GM12878 (cell line): ENCODE measurements at regions not wholly inside any gene's neighbourhood (a gene's known extent, or its start where the extent isn't known, plus 50 kb on each side); places are given as distances from the start of the nearest gene placed in this dataset.

Experiments
- ATAC-seq: fragments of 200-7000 bp; cut with Tn5 transposase; 3 replicates; pipeline ENCODE4 v1.9.1; 2020; ENCODE audit warnings: mild to moderate bottlenecking, moderate library complexity
- BruUV-seq: library from RNA; stranded (reverse); fragments of 400-500 nt; replicated peaks from 2 replicates; lab custom pipeline; 2021; lab: Mats Ljungman, UMichigan
- CTCF ChIA-PET: fragments of 300-600 bp; sonication (Branson Sonifier 250); formaldehyde crosslinking; extraction: SDS; loops from one replicate; lab custom pipeline; 2021; ENCODE audit warnings: inconsistent platforms; lab: Yijun Ruan, JAX
- POLR2A ChIA-PET: fragments of 350-600 bp; formaldehyde crosslinking; extraction: SDS; loops from one replicate; lab custom pipeline; 2021; ENCODE audit warnings: inconsistent platforms; lab: Charles Lee
- RAD21 ChIA-PET: fragments of 300-600 bp; sonication (Branson Sonifier 250); formaldehyde crosslinking; loops from one replicate; lab custom pipeline; 2023; ENCODE audit warnings: antibody characterized with exemption; ENCODE audit not compliant: unreplicated experiment; lab: Charles Lee
- SMC1A ChIA-PET: fragments of 300-600 bp; sonication (Branson Sonifier 250); formaldehyde crosslinking; loops from one replicate; lab custom pipeline; 2023; ENCODE audit not compliant: unreplicated experiment, uncharacterized antibody; lab: Charles Lee
- DNase-seq: peaks from one replicate; pipeline ENCODE4 v3.0.0-alpha.2; 2011; ENCODE audit warnings: low read depth, low spot score
- FAIRE-seq: peaks from 3 replicates; lab custom pipeline; 2011; peaks lifted over from hg19 to GRCh38; lab: Jason Lieb, UNC
- H2AFZ ChIP-seq: 2 replicates; pipeline ENCODE4 v1.6.0; 2011; ENCODE audit warnings: low read depth, low read length, control low read depth; ENCODE audit not compliant: control insufficient read depth
- H3K27ac ChIP-seq: 2 replicates; pipeline ENCODE4 v1.5.1; 2011; ENCODE audit warnings: control low read depth; ENCODE audit not compliant: control insufficient read depth, insufficient read depth
- H3K27me3 ChIP-seq, 2 experiments: replicated peaks in 1 of 2; 2 replicates each; pipeline versions ENCODE4 v1.6.0 to v1.6.1; 2011; ENCODE audit warnings: low read length in 1 of 2; ENCODE audit not compliant: control insufficient read depth in 2 of 2, insufficient read depth in 2 of 2
- H3K36me3 ChIP-seq, 2 experiments: 2 replicates each; pipeline ENCODE4 v1.5.1; 2011; ENCODE audit warnings: low read length in 1 of 2; ENCODE audit not compliant: control insufficient read depth in 2 of 2, insufficient read depth in 2 of 2
- H3K4me1 ChIP-seq: 2 replicates; pipeline ENCODE4 v1.6.1; 2011; ENCODE audit warnings: mild to moderate bottlenecking, low read length, moderate library complexity, mixed read lengths; ENCODE audit not compliant: control insufficient read depth, insufficient read depth
- H3K4me2 ChIP-seq: 2 replicates; pipeline ENCODE4 v1.6.0; 2011; ENCODE audit warnings: control low read depth; ENCODE audit not compliant: control insufficient read depth, insufficient read depth
- H3K4me3 ChIP-seq: fragments of 200-600 bp; sonication (generic); 2 replicates; pipeline ENCODE4 v1.5.1; 2016
- H3K79me2 ChIP-seq: 2 replicates; pipeline ENCODE4 v1.6.0; 2011; ENCODE audit warnings: low read length; ENCODE audit not compliant: control insufficient read depth, insufficient read depth
- H3K9ac ChIP-seq: 2 replicates; pipeline ENCODE4 v1.8.0; 2011; ENCODE audit warnings: low read length, control low read depth, mixed read lengths; ENCODE audit not compliant: control insufficient read depth, insufficient read depth
- H3K9me3 ChIP-seq: replicated peaks from 3 replicates; pipeline ENCODE4 v1.5.1; 2011; ENCODE audit warnings: mild to moderate bottlenecking, low read length; ENCODE audit not compliant: control insufficient read depth, insufficient read depth
- H4K20me1 ChIP-seq: 2 replicates; pipeline ENCODE4 v1.6.0; 2011; ENCODE audit not compliant: control insufficient read depth, insufficient read depth
- ATF7 ChIP-seq: fragments of 450-650 bp; IDR thresholded peaks from 2 replicates; pipeline ENCODE4 v1.6.1; 2016; ENCODE audit warnings: low read depth, mild to moderate bottlenecking
- CHD1 ChIP-seq: IDR thresholded peaks from 2 replicates; pipeline ENCODE4 v1.6.1; 2012; ENCODE audit warnings: low read depth, low read length, improper control_type of control experiment
- CHD4 ChIP-seq: fragments of 200-600 bp; sonication (generic); IDR thresholded peaks from 2 replicates; pipeline ENCODE4 v1.6.1; 2016; ENCODE audit warnings: mild to moderate bottlenecking
- E2F8 ChIP-seq: fragments of 450-650 bp; IDR thresholded peaks from 2 replicates; pipeline ENCODE4 v1.6.1; 2018; ENCODE audit warnings: mild to moderate bottlenecking, low read depth, moderate library complexity; ENCODE audit not compliant: partially characterized antibody
- EGR1 ChIP-seq, 2 experiments: IDR thresholded peaks; 1 replicate in 1 of 2; 2 replicates in 1 of 2; pipeline ENCODE4 v1.6.1; 2011 to 2012; ENCODE audit warnings: low read depth in 2 of 2, low read length in 2 of 2, borderline replicate concordance in 1 of 2, mild to moderate bottlenecking in 1 of 2, moderate library complexity in 1 of 2
- ETV6 ChIP-seq, 2 experiments: fragments of 450-650 bp in 1 of 2; IDR thresholded peaks in 1 of 2; conservative IDR thresholded peaks in 1 of 2; 2 replicates each; pipeline ENCODE4 v1.6.1; 2014; ENCODE audit warnings: antibody characterized with exemption in 1 of 2, borderline replicate concordance in 1 of 2, low read depth in 1 of 2, mild to moderate bottlenecking in 1 of 2, moderate library complexity in 1 of 2
- NFYA ChIP-seq: IDR thresholded peaks from 2 replicates; pipeline ENCODE4 v1.6.1; 2011; ENCODE audit warnings: low read depth, mild to moderate bottlenecking, low read length, improper control_type of control experiment, borderline replicate concordance
- RAD51 ChIP-seq: fragments of 450-650 bp; IDR thresholded peaks from 2 replicates; pipeline ENCODE4 v1.6.1; 2016; ENCODE audit warnings: moderate library complexity, mild to moderate bottlenecking, inconsistent platforms
- RB1 ChIP-seq: fragments of 450-650 bp; formaldehyde crosslinking; IDR thresholded peaks from 2 replicates; pipeline ENCODE4 v1.6.1; 2017; ENCODE audit warnings: mild to moderate bottlenecking, borderline replicate concordance
- SMAD1 ChIP-seq: fragments of 450-650 bp; IDR thresholded peaks from 2 replicates; pipeline ENCODE4 v1.6.1; 2018; ENCODE audit warnings: mild to moderate bottlenecking, low read depth; ENCODE audit not compliant: partially characterized antibody
- SREBF2 ChIP-seq: IDR thresholded peaks from 2 replicates; pipeline ENCODE4 v1.6.1; 2012; ENCODE audit warnings: mild to moderate bottlenecking, low read length
- SRF ChIP-seq, 2 experiments: IDR thresholded peaks; 2 replicates each; pipeline ENCODE4 v1.6.1; 2011; ENCODE audit warnings: low read depth in 2 of 2, low read length in 2 of 2, mild to moderate bottlenecking in 1 of 2, moderate library complexity in 1 of 2
- TBL1XR1 ChIP-seq: IDR thresholded peaks from 2 replicates; pipeline ENCODE4 v1.6.1; 2012; ENCODE audit warnings: low read depth, low read length, improper control_type of control experiment
- YBX1 ChIP-seq: fragments of 450-650 bp; IDR thresholded peaks from 2 replicates; pipeline ENCODE4 v1.6.1; 2016; ENCODE audit warnings: antibody characterized with exemption
- ZNF217 ChIP-seq: fragments of 450-650 bp; IDR thresholded peaks from 2 replicates; pipeline ENCODE4 v1.6.1; 2017; ENCODE audit warnings: antibody characterized with exemption, mild to moderate bottlenecking
- ZNF384 ChIP-seq: IDR thresholded peaks from 2 replicates; pipeline ENCODE4 v1.6.1; 2012; ENCODE audit warnings: low read depth, mild to moderate bottlenecking, low read length, improper control_type of control experiment, borderline replicate concordance
- ZSCAN29 ChIP-seq: fragments of 450-650 bp; IDR thresholded peaks from 2 replicates; pipeline ENCODE4 v1.6.1; 2017; ENCODE audit warnings: mild to moderate bottlenecking, moderate library complexity
- WGBS: methylation state at CpG from one replicate; pipeline ENCODE4 v1.1.6; 2016; ENCODE audit warnings: low lambda C conversion rate; ENCODE audit not compliant: insufficient replicate concordance, insufficient coverage; ENCODE audit errors: missing lambda C conversion rate; 5-methylcytosine and 5-hydroxymethylcytosine counted together
- in situ Hi-C: fragments of 300-500 bp; cut with MboI; formaldehyde crosslinking; loops from 9 replicates; pipeline ENCODE4 v1.14.3; 2018; ENCODE audit warnings: mixed read lengths
- intact Hi-C: fragments of 100-400 bp; cut with micrococcal nuclease; formaldehyde crosslinking; loops from one replicate; pipeline ENCODE4 v1.14.2; 2022; ENCODE audit not compliant: unreplicated experiment
- TF ChIP-seq, protein P1 (sequence below): fragments of 150-350 bp; IDR thresholded peaks from 2 replicates; pipeline ENCODE4 v1.6.1; 2016; ENCODE audit warnings: low read depth, low read length

- H3K79me2 ChIP-seq, result no peaks in the 10 kb centered on the region
- ChIA-PET SMC1A (interaction anchor here (1.0 kb wide), 1 partner anchor 9 kb away, joined by 6 read pairs; no protein-coding TSS in a partner anchor), CTCF (no interaction called here), POLR2A (no interaction called here), RAD21 (no interaction called here)
- no peaks in the 10 kb centered on the region for H3K27me3 ChIP-seq
- WGBS, result 95% methylated on average over 5 of the region's 5 CpGs
- no peak overlapping the region for H2AFZ ChIP-seq
- no peak for TF ChIP-seq SMAD1
- no peak for TF ChIP-seq YBX1
- no peak for TF ChIP-seq ZNF217
- no peak for TF ChIP-seq ZSCAN29
- no peak for TF ChIP-seq E2F8
- no peak for TF ChIP-seq RAD51
- TF ChIP-seq CHD1, result no peak
- TF ChIP-seq, protein P1, sequence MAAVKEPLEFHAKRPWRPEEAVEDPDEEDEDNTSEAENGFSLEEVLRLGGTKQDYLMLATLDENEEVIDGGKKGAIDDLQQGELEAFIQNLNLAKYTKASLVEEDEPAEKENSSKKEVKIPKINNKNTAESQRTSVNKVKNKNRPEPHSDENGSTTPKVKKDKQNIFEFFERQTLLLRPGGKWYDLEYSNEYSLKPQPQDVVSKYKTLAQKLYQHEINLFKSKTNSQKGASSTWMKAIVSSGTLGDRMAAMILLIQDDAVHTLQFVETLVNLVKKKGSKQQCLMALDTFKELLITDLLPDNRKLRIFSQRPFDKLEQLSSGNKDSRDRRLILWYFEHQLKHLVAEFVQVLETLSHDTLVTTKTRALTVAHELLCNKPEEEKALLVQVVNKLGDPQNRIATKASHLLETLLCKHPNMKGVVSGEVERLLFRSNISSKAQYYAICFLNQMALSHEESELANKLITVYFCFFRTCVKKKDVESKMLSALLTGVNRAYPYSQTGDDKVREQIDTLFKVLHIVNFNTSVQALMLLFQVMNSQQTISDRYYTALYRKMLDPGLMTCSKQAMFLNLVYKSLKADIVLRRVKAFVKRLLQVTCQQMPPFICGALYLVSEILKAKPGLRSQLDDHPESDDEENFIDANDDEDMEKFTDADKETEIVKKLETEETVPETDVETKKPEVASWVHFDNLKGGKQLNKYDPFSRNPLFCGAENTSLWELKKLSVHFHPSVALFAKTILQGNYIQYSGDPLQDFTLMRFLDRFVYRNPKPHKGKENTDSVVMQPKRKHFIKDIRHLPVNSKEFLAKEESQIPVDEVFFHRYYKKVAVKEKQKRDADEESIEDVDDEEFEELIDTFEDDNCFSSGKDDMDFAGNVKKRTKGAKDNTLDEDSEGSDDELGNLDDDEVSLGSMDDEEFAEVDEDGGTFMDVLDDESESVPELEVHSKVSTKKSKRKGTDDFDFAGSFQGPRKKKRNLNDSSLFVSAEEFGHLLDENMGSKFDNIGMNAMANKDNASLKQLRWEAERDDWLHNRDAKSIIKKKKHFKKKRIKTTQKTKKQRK, result no peak
- TF ChIP-seq SREBF2, result no peak
- TF ChIP-seq CHD4, result no peak
- no peak for TF ChIP-seq EGR1 (IDR thresholded peaks at IDR 0.05; ENCODE audit: borderline replicate concordance in 1 of 2, low read depth in 2 of 2, low read length in 2 of 2)
- TF ChIP-seq NFYA, result no peak
- no peak for TF ChIP-seq RB1
- no peak for TF ChIP-seq ZNF384
- TF ChIP-seq ETV6 (conservative IDR thresholded peaks at IDR 0.05 in 1 of 2, IDR thresholded peaks at IDR 0.05 in 1 of 2; ENCODE audit: borderline replicate concordance in 1 of 2, low read depth in 1 of 2), result no peak
- no peak for TF ChIP-seq TBL1XR1
- no peak for TF ChIP-seq SRF (IDR thresholded peaks at IDR 0.05; ENCODE audit: low read depth in 2 of 2, low read length in 2 of 2)
- no peak for TF ChIP-seq ATF7
- H3K27ac ChIP-seq, result no peak overlapping the region
- DNase-seq (no peak), ATAC-seq (no peak), FAIRE-seq (no peak)
- no peaks in the 10 kb centered on the region for H3K9me3 ChIP-seq
- intact Hi-C loops, result no loop called here
- H3K4me1 ChIP-seq, result no peaks in the 10 kb centered on the region
- no TSS peak for BruUV-seq
- H3K4me3 ChIP-seq, result no peak overlapping the region
- in situ Hi-C loops, result no loop called here
- no peak overlapping the region for H3K9ac ChIP-seq
- no peaks in the 10 kb centered on the region for H3K36me3 ChIP-seq
- H4K20me1 ChIP-seq, result no peaks in the 10 kb centered on the region
- no peak overlapping the region for H3K4me2 ChIP-seq
Observed at GRCh38 chr2:143957321-143957720, 562.6 kb downstream of the ZEB2 start.
